ENCODE measurements at regions not wholly inside any gene's neighbourhood (a gene's known extent, or its start where the extent isn't known, plus 50 kb on each side); places are given as distances from the start of the nearest gene placed in this dataset.

- TF ChIP-seq POLR2AphosphoS5 (IDR thresholded peaks at IDR 0.05; ENCODE audit: low read depth, low read length) (no peak), POLR2A (IDR thresholded peaks at IDR 0.05; ENCODE audit: low read depth, low read length) (no peak), TAF1 (IDR thresholded peaks at IDR 0.05; ENCODE audit: low read depth, low read length) (no peak), POU2F2 (IDR thresholded peaks at IDR 0.05; ENCODE audit: low read depth, low read length) (no peak), SPI1 (IDR thresholded peaks at IDR 0.05; ENCODE audit: low read depth, low read length) (no peak), PAX5 (IDR thresholded peaks at IDR 0.05; ENCODE audit: insufficient read depth, low read length, severe bottlenecking) (no peak)
These were observed 61.6 kb upstream of the DMD start for GRCh38 chrX:33272986-33273385.

Data from GM12891 (cell line).